GM12865 (cell line): ENCODE measurements at regions not wholly inside any gene's neighbourhood (a gene's known extent, or its start where the extent isn't known, plus 50 kb on each side); places are given as distances from the start of the nearest gene placed in this dataset.

ENCODE experiments used
- DNase-seq: peaks from one replicate; pipeline ENCODE4 v3.0.0; 2010; ENCODE audit warnings: low read depth
- H3K4me3 ChIP-seq: 2 replicates; pipeline ENCODE4 v1.5.1; 2011; ENCODE audit warnings: mild to moderate bottlenecking, low read depth, low read length, control low read depth
- CTCF ChIP-seq: IDR thresholded peaks from 2 replicates; pipeline ENCODE4 v1.5.1; 2011; ENCODE audit warnings: low read length, control low read depth, low read depth, inconsistent platforms; ENCODE audit not compliant: insufficient read depth; ENCODE audit errors: missing control alignments

- H3K4me3 ChIP-seq, result no peak overlapping the region
- no peak for DNase-seq
- no peak for TF ChIP-seq CTCF
Measured at GRCh38 chr2:7795778-7796563, 878.8 kb downstream of the RNF144A start.

GRCh38 chr2:7800031-7800430, 881.8 kb upstream of the ID2 start:
- DNase-seq, result no peak
- TF ChIP-seq CTCF, result no peak
- no peak overlapping the region for H3K4me3 ChIP-seq

GRCh38 chr2:7801212-7801611, 880.6 kb upstream of the ID2 start:
- TF ChIP-seq CTCF, result no peak
- no peak for DNase-seq

GRCh38 chr2:7803515-7803914, 878.3 kb upstream of the ID2 start:
- no peak for DNase-seq
- no peak overlapping the region for H3K4me3 ChIP-seq
- TF ChIP-seq CTCF, result no peak

More at GRCh38 chr2:7801212-7801611, 880.6 kb upstream of the ID2 start:
- no peak overlapping the region for H3K4me3 ChIP-seq

GRCh38 chr2:7809640-7810039, 872.2 kb upstream of the ID2 start:
- no peak for TF ChIP-seq CTCF
- H3K4me3 ChIP-seq, result no peak overlapping the region
- DNase-seq, result no peak

GRCh38 chr2:7811073-7811472, 870.8 kb upstream of the ID2 start:
- DNase-seq, result no peak
- no peak overlapping the region for H3K4me3 ChIP-seq
- TF ChIP-seq CTCF, result no peak
